HG03196 (cell line): ENCODE measurements at regions not wholly inside any gene's neighbourhood (a gene's known extent, or its start where the extent isn't known, plus 50 kb on each side); places are given as distances from the start of the nearest gene placed in this dataset.

ENCODE experiments used
- ATAC-seq: cut with Tn5 transposase; IDR thresholded peaks from one replicate; pipeline ENCODE4 v1.9.1; 2021; ENCODE audit not compliant: unreplicated experiment

- no peak for ATAC-seq
Measured at GRCh38 chr4:4775493-4776004, 83.9 kb upstream of the MSX1 start.

- ATAC-seq, result no peak
Measured at GRCh38 chr4:4772534-4772933, 86.9 kb upstream of the MSX1 start.

GRCh38 chr4:4771160-4771559 is 88.3 kb upstream of the MSX1 start:
- ATAC-seq, result no peak

GRCh38 chr4:4770610-4771009 is 88.9 kb upstream of the MSX1 start:
- ATAC-seq, result no peak

GRCh38 chr4:4766564-4766963 is 92.9 kb upstream of the MSX1 start:
- no peak for ATAC-seq

GRCh38 chr4:4765811-4766210 is 93.7 kb upstream of the MSX1 start:
- ATAC-seq, result no peak

GRCh38 chr4:4764558-4764905 is 94.9 kb upstream of the MSX1 start:
- ATAC-seq, result no peak

- no peak for ATAC-seq
Measured at GRCh38 chr4:4763822-4764557, 95.5 kb upstream of the MSX1 start.

GRCh38 chr4:4762909-4763821 is 96.3 kb upstream of the MSX1 start:
- peak; percentile 92 for ATAC-seq

- no peak for ATAC-seq
Measured at GRCh38 chr4:4762300-4762699, 97.2 kb upstream of the MSX1 start.

GRCh38 chr4:4761128-4761982 is 98.1 kb upstream of the MSX1 start:
- no peak for ATAC-seq

- ATAC-seq, result no peak
Measured at GRCh38 chr4:4759883-4760282, 99.6 kb upstream of the MSX1 start.

- ATAC-seq, result no peak
Measured at GRCh38 chr4:4759232-4759631, 100.2 kb upstream of the MSX1 start.

- ATAC-seq, result no peak
Measured at GRCh38 chr4:4758681-4759080, 100.8 kb upstream of the MSX1 start.

GRCh38 chr4:4755306-4755705 is 104.2 kb upstream of the MSX1 start:
- no peak for ATAC-seq

- no peak for ATAC-seq
Measured at GRCh38 chr4:4754641-4755040, 104.8 kb upstream of the MSX1 start.

- no peak for ATAC-seq
Measured at GRCh38 chr4:4753643-4754042, 105.8 kb upstream of the MSX1 start.

- ATAC-seq, result no peak
Measured at GRCh38 chr4:4752576-4753401, 106.7 kb upstream of the MSX1 start.

- ATAC-seq, result no peak
Measured at GRCh38 chr4:4752025-4752424, 107.4 kb upstream of the MSX1 start.

GRCh38 chr4:4750187-4750586 is 109.3 kb upstream of the MSX1 start:
- ATAC-seq, result no peak
